ENCODE measurements at regions not wholly inside any gene's neighbourhood (a gene's known extent, or its start where the extent isn't known, plus 50 kb on each side); places are given as distances from the start of the nearest gene placed in this dataset.

- TF ChIP-seq POLR2A (IDR thresholded peaks at IDR 0.05; ENCODE audit: extremely low read depth, insufficient read length) (no peak), CTCF (IDR thresholded peaks at IDR 0.05; ENCODE audit: low read depth, low read length) (no peak), MAX (IDR thresholded peaks at IDR 0.05; ENCODE audit: low read depth, low read length) (no peak)
These were observed 573.3 kb upstream of the TBL1XR1 start for GRCh38 chr3:177770383-177771230.
